ENCODE measurements at regions not wholly inside any gene's neighbourhood (a gene's known extent, or its start where the extent isn't known, plus 50 kb on each side); places are given as distances from the start of the nearest gene placed in this dataset.

GRCh38 chr17:77313831-77314230, 173.1 kb downstream of the SEC14L1 start:
- H2BK15ac ChIP-seq (ENCODE audit: low read length), result no peak overlapping the region
- H3K79me1 ChIP-seq (ENCODE audit: low read depth, low read length), result peaks cover 5% of the 10 kb centered on the region
- H2BK12ac ChIP-seq (ENCODE audit: low read depth, low read length), result no peak overlapping the region
- no peak overlapping the region for H2BK5ac ChIP-seq (ENCODE audit: low read depth, low read length)
- no peak overlapping the region for H3K4me3 ChIP-seq (ENCODE audit: extremely low read depth in 1 of 4, insufficient read depth in 2 of 4, low read depth in 3 of 4, low read length in 4 of 4)
- POLR2A ChIA-PET (ENCODE audit: partially characterized antibody), result interaction anchor here (0.7 to 1.0 kb wide), 2 partner anchors 146 to 577 kb away, joined by 3 read pairs; no protein-coding TSS in a partner anchor
- no peak for TF ChIP-seq SIX5 (IDR thresholded peaks at IDR 0.05; ENCODE audit: low read depth, low read length)
- TF ChIP-seq POLR2AphosphoS5 (IDR thresholded peaks at IDR 0.05; ENCODE audit: low read depth, low read length), result no peak
- TF ChIP-seq RFX5 (IDR thresholded peaks at IDR 0.05; ENCODE audit: borderline replicate concordance, low read depth, low read length), result no peak
- no peak for TF ChIP-seq CTBP2 (IDR thresholded peaks at IDR 0.05; ENCODE audit: borderline replicate concordance, insufficient read depth, insufficient read length, low read length)
- 91% methylated on average over 7 of the region's 7 CpGs; no CpG with 5 or more reads in 1 of the 2 experiments for WGBS, 2 experiments (ENCODE audit: extremely low coverage in 1 of 2, insufficient coverage in 1 of 2, insufficient read length in 1 of 2, insufficient replicate concordance in 2 of 2, low coverage in 1 of 2, low lambda C conversion rate in 2 of 2, missing lambda C conversion rate in 1 of 2)
- no peak overlapping the region for H3K14ac ChIP-seq (ENCODE audit: insufficient read length)
- FAIRE-seq (no peak), DNase-seq (ENCODE audit: low read depth in 1 of 2, low spot score in 2 of 2) (no peak)
- H3K36me3 ChIP-seq (ENCODE audit: control insufficient read depth in 2 of 4, insufficient read depth in 4 of 4, low read length in 3 of 4), result no peaks in the 10 kb centered on the region
- no peak overlapping the region for H2AFZ ChIP-seq (ENCODE audit: low read length)
- H2AK5ac ChIP-seq (ENCODE audit: low read depth, low read length), result no peak overlapping the region
- H2BK20ac ChIP-seq (ENCODE audit: low read length), result no peak overlapping the region
- H4K8ac ChIP-seq (ENCODE audit: extremely low read depth, insufficient read depth, low read length), result no peak overlapping the region
- no peak overlapping the region for H4K5ac ChIP-seq (ENCODE audit: insufficient read length, low read depth, low read length)
- no peak overlapping the region for H3K4me2 ChIP-seq (ENCODE audit: insufficient read depth in 1 of 2, low read depth in 2 of 2, low read length in 2 of 2)
- no peak overlapping the region for H3K4ac ChIP-seq (replicated peaks; ENCODE audit: insufficient read length, low read depth, low read length)
- CTCF ChIA-PET (ENCODE audit: partially characterized antibody), result interaction anchor here (0.6 to 1.5 kb wide), 7 partner anchors 9 to 182 kb away, joined by 3 to 8 read pairs (median 3); no protein-coding TSS in a partner anchor
- H3K9ac ChIP-seq (replicated peaks in 1 of 4; ENCODE audit: extremely low read depth in 1 of 4, low read depth in 3 of 4, low read length in 3 of 4), result no peak overlapping the region
- H3K9me3 ChIP-seq (ENCODE audit: insufficient read depth in 2 of 2, low read depth in 1 of 2, low read length in 1 of 2), result no peaks in the 10 kb centered on the region
- no peaks in the 10 kb centered on the region for H3K79me2 ChIP-seq (ENCODE audit: control insufficient read depth in 1 of 2, insufficient read depth in 2 of 2, low read length in 2 of 2)
- H3K27ac ChIP-seq (ENCODE audit: low read depth, low read length), result no peak overlapping the region
- H3K56ac ChIP-seq (replicated peaks; ENCODE audit: insufficient read length, low read depth, low read length), result no peak overlapping the region
- H3K4me1 ChIP-seq (replicated peaks in 1 of 4; ENCODE audit: control insufficient read depth in 3 of 4, insufficient read depth in 4 of 4, low read length in 3 of 4), result peaks cover 0 to 19% (median 13%) of the 10 kb centered on the region in 4 experiments; a peak in 6 of 7 replicates
- no peak overlapping the region for H4K91ac ChIP-seq (replicated peaks; ENCODE audit: insufficient read length, low read length)
- H3K18ac ChIP-seq (ENCODE audit: extremely low read depth, low read length), result no peak overlapping the region
- H3K23ac ChIP-seq (ENCODE audit: insufficient read length), result no peak overlapping the region
- no peak overlapping the region for H2BK120ac ChIP-seq (replicated peaks; ENCODE audit: low read depth, low read length)
- no peaks in the 10 kb centered on the region for H3K27me3 ChIP-seq (replicated peaks in 1 of 4; ENCODE audit: control insufficient read depth in 3 of 4, extremely low read depth in 1 of 4, insufficient read depth in 3 of 4, low read length in 3 of 4)
- peaks cover 0 to 6% of the 10 kb centered on the region in 2 experiments for H4K20me1 ChIP-seq (replicated peaks in 1 of 2; ENCODE audit: control insufficient read depth in 1 of 2, insufficient read depth in 2 of 2, low read length in 2 of 2)
- H3K23me2 ChIP-seq (ENCODE audit: low read depth, low read length), result no peaks in the 10 kb centered on the region
